GM06990 (cell line): ENCODE measurements at regions not wholly inside any gene's neighbourhood (a gene's known extent, or its start where the extent isn't known, plus 50 kb on each side); places are given as distances from the start of the nearest gene placed in this dataset.
"Not testable (repeated sequence)": the region's sequence is repeated elsewhere in the genome, so short reads cannot be mapped to it uniquely, and the experiment has no call there.

Experiments
- DNase-seq: peaks from one replicate; pipeline ENCODE4 v3.0.0-alpha.2; 2011; ENCODE audit not compliant: insufficient read length; ENCODE audit errors: extremely low read depth
- H3K27me3 ChIP-seq: replicated peaks from 2 replicates; pipeline ENCODE4 v1.6.0; 2011; ENCODE audit warnings: low read length; ENCODE audit not compliant: control insufficient read depth, insufficient read depth
- H3K36me3 ChIP-seq: 2 replicates; pipeline ENCODE4 v1.5.1; 2011; ENCODE audit warnings: low read length; ENCODE audit not compliant: control insufficient read depth, insufficient read depth
- H3K4me3 ChIP-seq: replicated peaks from 2 replicates; pipeline ENCODE4 v1.5.1; 2011; ENCODE audit warnings: low read depth, mild to moderate bottlenecking, control low read depth, low read length
- CTCF ChIP-seq: IDR thresholded peaks from 2 replicates; pipeline ENCODE4 v1.5.1; 2011; ENCODE audit warnings: low read length, control low read depth, mild to moderate bottlenecking, inconsistent platforms; ENCODE audit not compliant: insufficient read depth, poor library complexity, severe bottlenecking

- Histone ChIP-seq H3K27me3 (no peaks in the 10 kb centered on the region; the same call in 1 of the 2 replicates), H3K36me3 (no peaks in the 10 kb centered on the region), H3K4me3 (no peak overlapping the region)
- no peak for DNase-seq
- no peak for TF ChIP-seq CTCF
These were observed 58.9 kb downstream of the MAFB start for GRCh38 chr20:40630099-40630498.

- Histone ChIP-seq H3K4me3 (no peak overlapping the region), H3K27me3 (no peaks in the 10 kb centered on the region; the same call in 1 of the 2 replicates), H3K36me3 (no peaks in the 10 kb centered on the region)
- no peak for DNase-seq
- no peak for TF ChIP-seq CTCF
These were observed 60.2 kb downstream of the MAFB start for GRCh38 chr20:40628877-40629276.

GRCh38 chr20:40619053-40619452, 70.0 kb downstream of the MAFB start:
- DNase-seq, H3K4me3 ChIP-seq, H3K27me3 ChIP-seq, H3K36me3 ChIP-seq: not testable (repeated sequence)

- no peak for DNase-seq
- no peak for TF ChIP-seq CTCF
- H3K27me3 ChIP-seq = no peaks in the 10 kb centered on the region
- no peaks in the 10 kb centered on the region for H3K36me3 ChIP-seq
- H3K4me3 ChIP-seq = no peak overlapping the region
These were observed 71.4 kb downstream of the MAFB start for GRCh38 chr20:40617594-40617993.

- no peak overlapping the region for H3K4me3 ChIP-seq
- no peak for TF ChIP-seq CTCF
- H3K27me3 ChIP-seq = no peaks in the 10 kb centered on the region
- H3K36me3 ChIP-seq = no peaks in the 10 kb centered on the region
- no peak for DNase-seq
These were observed 76.2 kb downstream of the MAFB start for GRCh38 chr20:40612837-40613236.

- no peak for DNase-seq
- no peak for TF ChIP-seq CTCF
- H3K27me3 ChIP-seq = no peaks in the 10 kb centered on the region
These were observed 76.8 kb downstream of the MAFB start for GRCh38 chr20:40612247-40612646.

More at GRCh38 chr20:40612247-40612646, 76.8 kb downstream of the MAFB start:
- H3K36me3 ChIP-seq = no peaks in the 10 kb centered on the region
- no peak overlapping the region for H3K4me3 ChIP-seq
